ENCODE measurements at regions not wholly inside any gene's neighbourhood (a gene's known extent, or its start where the extent isn't known, plus 50 kb on each side); places are given as distances from the start of the nearest gene placed in this dataset.

GRCh38 chr21:28337315-28337714 lies 655.4 kb downstream of the LTN1 start:
- TF ChIP-seq CTCF (IDR thresholded peaks at IDR 0.05) (peak in 2 of 6 experiments; percentile 32 to 54), POLR2A (IDR thresholded peaks at IDR 0.05) (no peak)
